Mesothelial cell of epicardium (in vitro differentiated cells): ENCODE measurements at regions not wholly inside any gene's neighbourhood (a gene's known extent, or its start where the extent isn't known, plus 50 kb on each side); places are given as distances from the start of the nearest gene placed in this dataset.

ENCODE experiments used
- DNase-seq, 2 experiments: peaks; one replicate each; pipeline ENCODE4 v3.0.0; 2021; ENCODE audit warnings: low spot score in 2 of 2; ENCODE audit not compliant: unreplicated experiment in 2 of 2
- H3K27ac Mint-ChIP-seq: 2 replicates; pipeline ENCODE4 v1.8.0; 2021; ENCODE audit warnings: mixed read lengths
- H3K27me3 Mint-ChIP-seq: 2 replicates; pipeline ENCODE4 v1.8.0; 2021; ENCODE audit warnings: low read depth, mixed read lengths
- H3K36me3 Mint-ChIP-seq: 2 replicates; pipeline ENCODE4 v1.8.0; 2021; ENCODE audit warnings: mixed read lengths
- H3K4me1 Mint-ChIP-seq: 2 replicates; pipeline ENCODE4 v1.8.0; 2021; ENCODE audit warnings: mixed read lengths
- H3K4me3 Mint-ChIP-seq: 2 replicates; pipeline ENCODE4 v1.8.0; 2021; ENCODE audit warnings: mild to moderate bottlenecking, moderate library complexity, mixed read lengths
- H3K9me3 Mint-ChIP-seq: 2 replicates; pipeline ENCODE4 v1.8.0; 2021; ENCODE audit warnings: mixed read lengths
- CTCF ChIP-seq: fragments of 200-600 bp; sonication (generic); IDR thresholded peaks from one replicate; pipeline ENCODE4 v1.5.0; 2021; ENCODE audit warnings: antibody characterized with exemption; ENCODE audit not compliant: unreplicated experiment

GRCh38 chr4:159045321-159045720, 57.6 kb upstream of the RAPGEF2 start:
- Mint-ChIP-seq H3K27ac (no peak overlapping the region), H3K27me3 (no peaks in the 10 kb centered on the region), H3K4me3 (no peak overlapping the region), H3K36me3 (no peaks in the 10 kb centered on the region), H3K4me1 (peaks cover 17% of the 10 kb centered on the region), H3K9me3 (no peaks in the 10 kb centered on the region)
- DNase-seq = no peak
- no peak for TF ChIP-seq CTCF

- Mint-ChIP-seq H3K27ac (no peak overlapping the region), H3K4me3 (no peak overlapping the region), H3K36me3 (no peaks in the 10 kb centered on the region), H3K27me3 (no peaks in the 10 kb centered on the region), H3K9me3 (no peaks in the 10 kb centered on the region), H3K4me1 (peaks cover 23% of the 10 kb centered on the region)
- TF ChIP-seq CTCF = no peak
- no peak for DNase-seq
Measured at GRCh38 chr4:159046683-159047082, 56.2 kb upstream of the RAPGEF2 start.

GRCh38 chr4:159047478-159048165, 55.3 kb upstream of the RAPGEF2 start:
- peaks cover 23% of the 10 kb centered on the region for H3K4me1 Mint-ChIP-seq
- H3K27ac Mint-ChIP-seq = peak overlapping the region; percentile 93
- TF ChIP-seq CTCF = no peak
- H3K27me3 Mint-ChIP-seq = no peaks in the 10 kb centered on the region
- H3K36me3 Mint-ChIP-seq = no peaks in the 10 kb centered on the region
- no peaks in the 10 kb centered on the region for H3K9me3 Mint-ChIP-seq
- peak overlapping the region; percentile 51 for H3K4me3 Mint-ChIP-seq
- DNase-seq = no peak

GRCh38 chr4:159048166-159048886, 54.6 kb upstream of the RAPGEF2 start:
- no peak for TF ChIP-seq CTCF
- Mint-ChIP-seq H3K27ac (peak overlapping the region; percentile 93), H3K9me3 (no peaks in the 10 kb centered on the region), H3K4me3 (peak overlapping the region; percentile 51), H3K4me1 (peaks cover 23% of the 10 kb centered on the region), H3K27me3 (no peaks in the 10 kb centered on the region), H3K36me3 (no peaks in the 10 kb centered on the region)
- DNase-seq = peak; percentile 34 to 56

- Mint-ChIP-seq H3K36me3 (no peaks in the 10 kb centered on the region), H3K27me3 (no peaks in the 10 kb centered on the region), H3K4me3 (no peak overlapping the region), H3K27ac (no peak overlapping the region), H3K4me1 (peaks cover 23% of the 10 kb centered on the region), H3K9me3 (no peaks in the 10 kb centered on the region)
- TF ChIP-seq CTCF = no peak
- DNase-seq = no peak
Measured at GRCh38 chr4:159049780-159050375, 53.0 kb upstream of the RAPGEF2 start.
